Brain microvascular endothelial cell (primary cell): ENCODE measurements at regions not wholly inside any gene's neighbourhood (a gene's known extent, or its start where the extent isn't known, plus 50 kb on each side); places are given as distances from the start of the nearest gene placed in this dataset.

Experiments used
- DNase-seq: peaks from one replicate; pipeline ENCODE4 v3.0.0-alpha.2; 2020
- H3K27ac ChIP-seq: fragments of 250-450 bp; sonication (Bioruptor Pico); 2 replicates; pipeline ENCODE4 v1.5.1; 2020; ENCODE audit warnings: mild to moderate bottlenecking, moderate library complexity
- H3K27me3 ChIP-seq: fragments of 250-450 bp; sonication (Bioruptor Pico); replicated peaks from 2 replicates; pipeline ENCODE4 v1.5.1; 2020; ENCODE audit warnings: mild to moderate bottlenecking
- H3K36me3 ChIP-seq: fragments of 250-450 bp; sonication (Bioruptor Pico); replicated peaks from 2 replicates; pipeline ENCODE4 v1.5.1; 2020; ENCODE audit warnings: mild to moderate bottlenecking
- H3K4me3 ChIP-seq: 2 replicates; pipeline ENCODE4 v1.5.1; 2011; ENCODE audit warnings: low read depth, mild to moderate bottlenecking, control low read depth, low read length, moderate library complexity
- in situ Hi-C: cut with HindIII; loops from 2 replicates; pipeline ENCODE4 v1.10.0; 2017; ENCODE audit warnings: low sequenced_read_pairs, low pct_ligation_motif_present
- TF ChIP-seq, protein P1 (sequence below): IDR thresholded peaks from 2 replicates; pipeline ENCODE4 v1.5.1; 2011; ENCODE audit warnings: low read depth, mild to moderate bottlenecking, moderate library complexity, low read length, control low read depth, inconsistent platforms; ENCODE audit errors: missing control alignments

DNA sequence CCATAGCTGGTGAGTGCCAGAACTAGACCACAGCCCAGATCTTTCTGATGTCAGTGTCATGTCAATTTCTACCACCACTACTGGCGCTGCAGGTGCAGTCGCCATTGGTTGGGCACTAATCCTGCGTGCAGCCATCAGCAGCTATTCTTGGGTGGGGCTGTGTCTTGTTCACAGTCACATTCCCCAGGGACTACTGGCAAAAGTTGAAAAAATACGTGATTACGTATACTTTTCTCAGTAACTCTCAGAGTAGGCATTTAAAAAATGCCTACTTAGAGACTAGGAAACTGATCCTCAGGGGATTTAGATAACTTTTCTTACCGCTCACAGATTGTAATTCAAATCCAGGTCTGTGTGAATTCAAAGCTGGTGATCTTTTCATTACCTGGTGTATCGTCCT, 127.7 kb downstream of the ADAMTS15 start:
- DNase-seq: no peak
- Histone ChIP-seq H3K27me3 (no peaks in the 10 kb centered on the region), H3K36me3 (no peaks in the 10 kb centered on the region), H3K4me3 (no peak overlapping the region), H3K27ac (no peak overlapping the region)
- TF ChIP-seq, protein P1, sequence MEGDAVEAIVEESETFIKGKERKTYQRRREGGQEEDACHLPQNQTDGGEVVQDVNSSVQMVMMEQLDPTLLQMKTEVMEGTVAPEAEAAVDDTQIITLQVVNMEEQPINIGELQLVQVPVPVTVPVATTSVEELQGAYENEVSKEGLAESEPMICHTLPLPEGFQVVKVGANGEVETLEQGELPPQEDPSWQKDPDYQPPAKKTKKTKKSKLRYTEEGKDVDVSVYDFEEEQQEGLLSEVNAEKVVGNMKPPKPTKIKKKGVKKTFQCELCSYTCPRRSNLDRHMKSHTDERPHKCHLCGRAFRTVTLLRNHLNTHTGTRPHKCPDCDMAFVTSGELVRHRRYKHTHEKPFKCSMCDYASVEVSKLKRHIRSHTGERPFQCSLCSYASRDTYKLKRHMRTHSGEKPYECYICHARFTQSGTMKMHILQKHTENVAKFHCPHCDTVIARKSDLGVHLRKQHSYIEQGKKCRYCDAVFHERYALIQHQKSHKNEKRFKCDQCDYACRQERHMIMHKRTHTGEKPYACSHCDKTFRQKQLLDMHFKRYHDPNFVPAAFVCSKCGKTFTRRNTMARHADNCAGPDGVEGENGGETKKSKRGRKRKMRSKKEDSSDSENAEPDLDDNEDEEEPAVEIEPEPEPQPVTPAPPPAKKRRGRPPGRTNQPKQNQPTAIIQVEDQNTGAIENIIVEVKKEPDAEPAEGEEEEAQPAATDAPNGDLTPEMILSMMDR: no peak
- in situ Hi-C loops: no loop called here

DNA sequence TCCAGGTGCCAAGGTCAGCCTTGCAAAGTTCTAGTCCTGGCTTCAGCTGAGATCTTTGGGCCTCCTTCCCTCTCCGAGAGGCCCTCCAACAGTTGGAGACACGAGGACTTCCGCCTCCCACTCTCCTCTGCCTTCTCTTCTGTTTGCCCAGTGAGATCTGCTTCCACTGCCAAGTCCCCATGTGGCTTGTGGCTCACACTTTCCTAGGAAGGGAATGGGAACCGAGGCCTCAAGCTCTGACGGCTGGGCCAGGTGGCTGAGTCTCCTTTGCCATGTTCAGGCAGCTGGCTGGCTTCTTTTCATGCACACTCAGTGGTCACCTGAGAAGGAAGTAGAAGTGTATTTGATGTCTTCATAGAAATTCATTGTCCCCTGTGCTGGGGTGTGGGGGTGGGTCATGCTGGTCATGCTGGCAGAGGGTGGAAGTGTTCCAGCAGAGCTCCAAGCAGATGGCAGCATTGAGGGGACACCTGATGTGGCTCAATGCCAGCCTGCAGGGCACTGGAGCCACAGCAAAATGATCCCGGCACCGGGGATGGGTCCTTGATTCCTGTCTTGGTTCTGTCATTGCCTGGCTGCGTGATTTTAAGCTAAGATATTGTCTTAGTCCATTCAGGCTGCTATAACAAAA, 130.4 kb downstream of the ADAMTS15 start:
- H3K27ac ChIP-seq: no peak overlapping the region
- H3K27me3 ChIP-seq: no peaks in the 10 kb centered on the region
- TF ChIP-seq, protein P1: no peak
- H3K4me3 ChIP-seq: no peak overlapping the region
- in situ Hi-C loops: no loop called here
- DNase-seq: no peak
- no peaks in the 10 kb centered on the region for H3K36me3 ChIP-seq

DNA sequence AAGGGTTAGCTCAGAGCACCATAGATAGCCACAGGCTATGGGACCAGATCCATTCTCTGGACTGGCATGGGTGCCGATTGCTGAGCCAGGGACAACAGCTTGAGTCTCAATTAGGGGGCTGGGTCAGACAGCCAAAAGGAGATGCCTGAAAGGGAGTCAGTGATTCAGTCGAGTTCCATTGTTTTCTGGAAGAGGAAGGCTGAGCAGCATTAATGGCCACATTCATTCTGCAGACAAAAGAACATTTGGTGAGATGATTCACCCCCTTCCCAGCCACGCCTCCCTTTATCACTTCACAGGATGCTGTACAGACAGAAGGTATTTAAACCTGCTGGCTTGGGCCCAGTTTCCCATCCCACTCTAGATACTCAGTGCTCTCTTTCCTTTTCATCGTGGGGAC, 131.9 kb downstream of the ADAMTS15 start:
- Histone ChIP-seq H3K4me3 (no peak overlapping the region), H3K36me3 (no peaks in the 10 kb centered on the region), H3K27ac (peak overlapping the region; percentile 82), H3K27me3 (no peaks in the 10 kb centered on the region)
- TF ChIP-seq, protein P1: no peak
- in situ Hi-C loops: no loop called here
- peak; percentile 94 for DNase-seq

DNA sequence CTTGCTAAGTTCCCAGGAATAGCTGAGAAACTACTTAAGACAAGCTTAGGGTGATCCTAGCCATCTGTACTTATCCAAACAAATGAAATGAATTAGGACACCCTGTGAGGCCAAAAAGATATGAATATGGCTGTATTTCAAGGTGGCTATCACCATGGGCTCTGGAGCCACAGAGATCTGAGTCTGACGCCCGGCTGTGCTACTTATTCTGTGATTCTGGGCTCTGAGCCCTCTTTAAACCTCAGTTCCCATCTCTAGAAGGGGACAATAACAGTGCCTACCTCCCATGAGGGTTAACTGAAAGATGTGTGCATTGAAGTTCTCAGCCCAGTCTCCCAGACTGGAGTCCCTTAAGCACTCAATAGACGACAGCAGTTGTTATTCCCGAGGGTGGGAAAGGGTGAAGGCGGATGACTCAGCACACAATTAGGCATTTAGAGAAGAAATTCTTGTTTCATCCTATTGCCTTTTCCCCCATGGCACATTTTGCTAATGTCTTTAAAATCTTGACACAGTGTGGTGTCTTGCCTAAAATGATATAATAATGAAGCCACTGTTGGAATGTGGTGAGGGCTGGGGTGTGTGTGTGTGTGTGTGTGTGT, 132.5 kb downstream of the ADAMTS15 start:
- DNase-seq: peak; percentile 71
- peak overlapping the region; percentile 82 for H3K27ac ChIP-seq
- H3K4me3 ChIP-seq: no peak overlapping the region
- TF ChIP-seq, protein P1: no peak
- in situ Hi-C loops: no loop called here
- H3K36me3 ChIP-seq: no peaks in the 10 kb centered on the region
- H3K27me3 ChIP-seq: no peaks in the 10 kb centered on the region

DNA sequence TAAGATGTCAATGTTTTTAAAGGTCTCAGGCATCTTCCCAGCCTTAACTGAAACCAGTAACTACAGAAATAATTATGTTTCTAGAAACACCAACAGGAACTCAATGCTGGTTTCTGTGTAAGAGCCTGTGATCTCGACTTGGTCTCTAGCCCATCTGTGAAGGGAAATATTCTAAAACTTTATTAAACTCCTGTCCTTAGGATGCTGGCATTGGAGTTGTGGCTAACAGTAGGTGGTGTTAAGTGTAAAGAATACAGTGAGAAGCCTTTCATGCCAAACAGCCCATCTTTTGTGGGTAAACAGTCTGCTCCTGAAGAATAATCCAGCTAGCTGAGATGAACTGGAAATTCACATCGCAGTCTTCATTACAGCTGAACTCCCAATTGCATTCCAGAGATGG, 133.2 kb downstream of the ADAMTS15 start:
- in situ Hi-C loops: no loop called here
- H3K36me3 ChIP-seq: no peaks in the 10 kb centered on the region
- H3K27ac ChIP-seq: peak overlapping the region; percentile 82
- H3K4me3 ChIP-seq: no peak overlapping the region
- TF ChIP-seq, protein P1: no peak
- no peaks in the 10 kb centered on the region for H3K27me3 ChIP-seq
- DNase-seq: peak; percentile 31

DNA sequence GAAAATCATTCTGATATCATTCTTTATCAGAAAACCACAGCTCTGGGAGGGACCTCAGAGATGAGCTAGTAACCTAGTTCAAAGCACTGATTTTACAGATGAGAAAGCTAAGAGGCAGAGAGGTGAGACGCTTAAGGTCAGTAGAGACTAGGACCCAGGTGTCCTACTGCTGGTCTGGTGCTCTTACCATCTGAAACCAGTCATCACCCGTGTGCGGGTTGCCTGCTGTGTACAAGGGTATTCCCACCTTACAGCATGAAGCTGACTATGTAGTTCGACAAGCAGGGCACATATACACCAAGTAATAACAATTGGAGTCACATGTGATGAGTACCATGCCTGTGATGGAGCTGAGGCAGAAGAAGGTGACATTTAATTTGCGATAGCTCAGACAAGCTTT, 133.7 kb downstream of the ADAMTS15 start:
- DNase-seq: no peak
- TF ChIP-seq, protein P1: no peak
- Histone ChIP-seq H3K27me3 (no peaks in the 10 kb centered on the region), H3K36me3 (no peaks in the 10 kb centered on the region), H3K27ac (peak overlapping the region; percentile 82), H3K4me3 (no peak overlapping the region)
- in situ Hi-C loops: no loop called here
